GM10266 (cell line): ENCODE measurements at regions not wholly inside any gene's neighbourhood (a gene's known extent, or its start where the extent isn't known, plus 50 kb on each side); places are given as distances from the start of the nearest gene placed in this dataset.

Experiments used
- DNase-seq: peaks from one replicate; pipeline ENCODE4 v3.0.0; 2012; ENCODE audit errors: extremely low spot score
- TF ChIP-seq, protein P1 (sequence below): IDR thresholded peaks from 2 replicates; pipeline ENCODE4 v1.5.1; 2012; ENCODE audit warnings: mild to moderate bottlenecking, low read depth; ENCODE audit not compliant: control insufficient read depth, insufficient read depth; ENCODE audit errors: missing control alignments

DNA sequence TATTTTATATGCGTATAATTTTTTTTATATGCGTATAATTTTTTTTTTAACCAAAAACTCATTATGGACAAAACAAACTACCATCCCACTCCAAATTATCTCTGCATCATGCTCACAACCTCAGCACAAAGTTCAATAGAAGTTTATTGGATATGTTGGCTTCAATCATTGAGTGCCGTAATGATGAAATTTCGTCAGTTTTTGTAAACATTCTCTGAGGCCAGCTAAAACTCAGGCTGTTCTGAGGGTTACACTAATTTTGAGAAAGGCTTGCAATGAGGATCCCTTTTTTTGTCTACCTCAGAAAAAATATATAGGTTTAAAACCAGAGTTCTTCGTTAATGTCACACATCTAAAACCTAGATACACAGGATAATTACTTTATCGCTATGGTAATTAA, 1253.2 kb downstream of the EFNA5 start:
- DNase-seq: no peak
- TF ChIP-seq, protein P1, sequence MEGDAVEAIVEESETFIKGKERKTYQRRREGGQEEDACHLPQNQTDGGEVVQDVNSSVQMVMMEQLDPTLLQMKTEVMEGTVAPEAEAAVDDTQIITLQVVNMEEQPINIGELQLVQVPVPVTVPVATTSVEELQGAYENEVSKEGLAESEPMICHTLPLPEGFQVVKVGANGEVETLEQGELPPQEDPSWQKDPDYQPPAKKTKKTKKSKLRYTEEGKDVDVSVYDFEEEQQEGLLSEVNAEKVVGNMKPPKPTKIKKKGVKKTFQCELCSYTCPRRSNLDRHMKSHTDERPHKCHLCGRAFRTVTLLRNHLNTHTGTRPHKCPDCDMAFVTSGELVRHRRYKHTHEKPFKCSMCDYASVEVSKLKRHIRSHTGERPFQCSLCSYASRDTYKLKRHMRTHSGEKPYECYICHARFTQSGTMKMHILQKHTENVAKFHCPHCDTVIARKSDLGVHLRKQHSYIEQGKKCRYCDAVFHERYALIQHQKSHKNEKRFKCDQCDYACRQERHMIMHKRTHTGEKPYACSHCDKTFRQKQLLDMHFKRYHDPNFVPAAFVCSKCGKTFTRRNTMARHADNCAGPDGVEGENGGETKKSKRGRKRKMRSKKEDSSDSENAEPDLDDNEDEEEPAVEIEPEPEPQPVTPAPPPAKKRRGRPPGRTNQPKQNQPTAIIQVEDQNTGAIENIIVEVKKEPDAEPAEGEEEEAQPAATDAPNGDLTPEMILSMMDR: no peak

DNA sequence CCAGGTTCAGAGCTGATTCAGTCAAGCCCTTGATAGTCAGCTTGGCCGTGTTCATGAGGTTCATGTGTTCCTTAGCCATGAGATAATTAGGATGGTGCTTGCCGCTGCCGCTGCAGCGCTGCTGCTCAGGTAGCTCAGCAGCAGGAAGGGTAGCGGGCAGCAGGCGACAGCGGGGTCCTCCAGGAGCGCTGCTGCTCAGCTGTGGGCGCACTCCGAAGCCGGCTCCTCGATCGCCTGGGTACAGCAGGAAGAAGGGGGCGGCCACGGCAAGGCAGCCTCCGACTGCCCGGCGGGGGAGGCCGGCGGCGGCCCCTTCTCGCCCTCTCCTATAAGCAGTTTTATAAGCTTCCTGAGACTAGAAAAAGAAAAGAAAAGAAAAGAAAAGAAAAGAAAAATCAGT, 1253.6 kb downstream of the EFNA5 start:
- no peak for DNase-seq
- TF ChIP-seq, protein P1: no peak

DNA sequence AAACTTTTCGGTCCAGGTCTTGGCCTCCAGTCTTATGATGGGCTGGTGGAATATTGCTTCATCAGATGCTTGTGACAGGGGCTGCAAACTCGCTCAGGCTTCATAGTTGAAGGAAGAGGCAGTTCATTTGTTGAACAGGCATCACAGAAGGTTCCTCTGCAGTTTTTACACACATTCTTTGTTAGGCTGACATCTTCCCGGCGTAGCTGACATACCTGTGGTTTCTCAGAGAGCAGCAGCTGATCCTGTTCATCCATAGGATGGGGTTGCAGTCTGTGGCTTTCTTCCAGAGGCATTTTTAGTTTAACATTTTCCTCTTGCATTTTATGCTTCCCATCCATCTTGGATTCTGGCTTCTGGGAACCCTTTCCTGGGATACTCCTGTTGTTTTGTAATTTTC, 1255.2 kb downstream of the EFNA5 start:
- no peak for DNase-seq
- TF ChIP-seq, protein P1: no peak

DNA sequence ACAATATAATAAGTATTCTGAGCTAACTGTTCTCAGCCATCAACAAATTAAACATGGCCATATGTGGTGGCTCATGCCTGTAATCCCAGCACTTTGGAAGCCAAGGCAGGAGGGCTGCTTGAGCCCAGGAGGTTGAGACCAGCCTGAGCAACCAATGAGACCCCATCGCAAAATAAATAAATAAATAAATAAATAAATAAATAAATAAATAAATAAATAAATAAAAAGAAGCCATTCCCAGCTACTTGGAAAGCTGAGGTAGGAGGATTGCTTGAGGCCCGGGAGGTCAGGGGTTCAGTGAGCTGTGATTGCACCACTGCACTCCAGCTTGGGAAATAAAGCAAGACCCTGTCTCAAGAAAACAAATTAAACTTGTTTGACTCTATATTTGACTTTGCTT, 1256.4 kb downstream of the EFNA5 start:
- no peak for DNase-seq
- TF ChIP-seq, protein P1: no peak

DNA sequence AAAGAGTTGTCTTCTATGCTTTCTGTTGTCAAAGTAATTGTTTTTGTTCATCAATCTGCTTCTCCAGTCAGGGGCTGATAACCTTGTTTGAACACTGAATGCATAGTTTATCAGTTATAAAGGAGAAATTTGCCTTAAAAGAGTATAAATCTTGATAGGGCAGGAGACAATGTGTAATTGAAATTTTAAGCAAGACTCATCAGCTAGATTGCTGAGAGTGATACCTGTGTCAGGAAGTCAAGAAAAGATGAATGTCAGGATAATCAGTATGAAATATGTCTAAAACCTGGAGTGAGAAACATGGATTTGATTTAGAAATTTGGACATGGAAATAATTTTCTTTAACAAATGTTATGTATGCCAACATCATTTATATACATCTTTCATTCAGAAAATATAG, 1258.1 kb downstream of the EFNA5 start:
- DNase-seq: no peak
- TF ChIP-seq, protein P1: no peak

DNA sequence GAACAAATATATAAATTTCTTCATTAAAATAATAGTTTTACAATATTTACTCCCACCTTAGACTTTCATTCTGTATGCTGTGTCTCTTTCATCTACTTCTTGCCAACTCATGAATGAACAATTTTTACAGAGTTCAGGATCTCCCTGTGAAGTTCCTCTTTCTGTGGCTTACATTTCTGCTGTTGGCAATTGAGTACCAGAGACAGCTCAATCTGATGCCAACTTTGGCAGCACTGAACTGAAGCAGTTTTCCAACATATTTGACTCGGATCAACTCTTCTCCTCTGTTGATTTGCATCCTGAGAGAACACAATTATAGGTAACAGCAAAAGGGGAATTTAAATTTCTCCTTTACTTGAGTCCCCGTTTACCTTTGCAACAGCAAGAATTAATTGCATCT, 1262.2 kb downstream of the EFNA5 start:
- DNase-seq: no peak
- TF ChIP-seq, protein P1: no peak

DNA sequence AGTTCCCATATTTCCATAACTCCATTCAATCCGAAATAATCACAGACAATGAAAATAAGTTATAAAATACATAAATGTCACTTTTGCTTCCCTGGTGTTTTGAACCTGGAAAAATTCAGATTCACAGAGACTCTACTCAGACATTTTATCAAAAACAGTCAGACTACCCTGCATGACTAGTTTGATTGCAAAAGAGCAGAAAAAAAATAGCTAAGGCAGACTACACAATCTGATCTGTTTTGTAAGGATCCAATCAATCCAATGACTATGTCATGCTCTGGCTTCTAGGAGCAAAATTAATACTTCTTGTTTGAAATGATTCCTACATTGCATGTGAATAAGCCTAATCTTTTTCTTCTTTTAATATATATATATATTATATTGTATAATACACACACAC, 1262.6 kb downstream of the EFNA5 start:
- DNase-seq: no peak
- TF ChIP-seq, protein P1: no peak

DNA sequence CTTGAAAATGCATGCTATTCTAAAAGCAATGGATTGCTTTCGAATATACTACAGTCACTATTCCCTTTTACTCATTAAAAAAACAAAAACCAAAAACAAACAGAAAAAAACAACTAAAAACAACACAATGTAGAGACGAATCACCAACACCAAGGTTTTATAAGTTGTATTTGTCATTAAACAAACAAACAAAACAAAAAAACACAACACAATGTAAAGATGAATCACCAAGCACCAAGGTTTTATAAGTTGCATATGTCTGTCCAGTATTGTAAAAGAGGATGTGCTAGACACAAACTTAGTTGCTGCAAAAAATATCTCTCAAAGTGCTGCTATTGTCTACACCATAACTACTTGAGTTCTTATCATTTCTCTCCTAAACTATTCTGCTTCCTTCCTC, 1269.2 kb downstream of the EFNA5 start:
- TF ChIP-seq, protein P1: no peak
- DNase-seq: no peak
